ENCODE measurements at regions not wholly inside any gene's neighbourhood (a gene's known extent, or its start where the extent isn't known, plus 50 kb on each side); places are given as distances from the start of the nearest gene placed in this dataset.

GRCh38 chr2:467543-467891, 179.6 kb upstream of the ALKAL2 start:
- Histone ChIP-seq H4K91ac (replicated peaks; ENCODE audit: insufficient read length, low read length) (peak overlapping the region; percentile 10), H3K18ac (ENCODE audit: extremely low read depth, low read length) (peak overlapping the region; percentile 48; the same call in 1 of the 2 replicates), H3K27me3 (replicated peaks in 1 of 4; ENCODE audit: control insufficient read depth in 3 of 4, extremely low read depth in 1 of 4, insufficient read depth in 3 of 4, low read length in 3 of 4) (peaks cover 8 to 34% (median 31%) of the 10 kb centered on the region in 4 experiments), H2BK120ac (replicated peaks; ENCODE audit: low read depth, low read length) (no peak overlapping the region), H4K5ac (ENCODE audit: insufficient read length, low read depth, low read length) (no peak overlapping the region), H2AK5ac (ENCODE audit: low read depth, low read length) (no peak overlapping the region), H2AFZ (ENCODE audit: low read length) (peak overlapping the region; percentile 68; the same call in 1 of the 2 replicates), H2BK12ac (ENCODE audit: low read depth, low read length) (peak overlapping the region; percentile 68; the same call in 1 of the 2 replicates), H3K9me3 (ENCODE audit: insufficient read depth in 2 of 2, low read depth in 1 of 2, low read length in 1 of 2) (no peaks in the 10 kb centered on the region), H4K20me1 (replicated peaks in 1 of 2; ENCODE audit: control insufficient read depth in 1 of 2, insufficient read depth in 2 of 2, low read length in 2 of 2) (no peaks in the 10 kb centered on the region), H3K9ac (replicated peaks in 1 of 4; ENCODE audit: extremely low read depth in 1 of 4, low read depth in 3 of 4, low read length in 3 of 4) (peak overlapping the region in 1 of 4 experiments; percentile 35; a peak in 2 of 7 replicates), H3K4ac (replicated peaks; ENCODE audit: insufficient read length, low read depth, low read length) (no peak overlapping the region), H3K36me3 (ENCODE audit: control insufficient read depth in 2 of 4, insufficient read depth in 4 of 4, low read length in 3 of 4) (no peaks in the 10 kb centered on the region), H2BK20ac (ENCODE audit: low read length) (no peak overlapping the region), H3K56ac (replicated peaks; ENCODE audit: insufficient read length, low read depth, low read length) (no peak overlapping the region), H3K79me1 (ENCODE audit: low read depth, low read length) (no peaks in the 10 kb centered on the region), H3K4me1 (replicated peaks in 1 of 4; ENCODE audit: control insufficient read depth in 3 of 4, insufficient read depth in 4 of 4, low read length in 3 of 4) (peaks cover 0 to 3% (median 1%) of the 10 kb centered on the region in 4 experiments; a peak in 3 of 7 replicates), H3K14ac (ENCODE audit: insufficient read length) (no peak overlapping the region), H3K4me3 (ENCODE audit: extremely low read depth in 1 of 4, insufficient read depth in 2 of 4, low read depth in 3 of 4, low read length in 4 of 4) (peak overlapping the region; percentile 34 to 71 (median 41)), H2BK5ac (ENCODE audit: low read depth, low read length) (no peak overlapping the region), H4K8ac (ENCODE audit: extremely low read depth, insufficient read depth, low read length) (peak overlapping the region; percentile 91; the same call in 1 of the 2 replicates), H3K27ac (ENCODE audit: low read depth, low read length) (no peak overlapping the region), H3K23me2 (ENCODE audit: low read depth, low read length) (peaks cover 6% of the 10 kb centered on the region; the same call in 1 of the 2 replicates), H3K23ac (ENCODE audit: insufficient read length) (no peak overlapping the region), H3K79me2 (ENCODE audit: control insufficient read depth in 1 of 2, insufficient read depth in 2 of 2, low read length in 2 of 2) (no peaks in the 10 kb centered on the region), H3K4me2 (ENCODE audit: insufficient read depth in 1 of 2, low read depth in 2 of 2, low read length in 2 of 2) (peak overlapping the region; percentile 66 to 96), H2BK15ac (ENCODE audit: low read length) (no peak overlapping the region)
- TF ChIP-seq CEBPB (IDR thresholded peaks at IDR 0.05; ENCODE audit: low read depth, low read length) (peak; percentile 44; the same call in 1 of the 2 replicates), BCL11A (IDR thresholded peaks at IDR 0.05; ENCODE audit: low read depth in 2 of 2, low read length in 2 of 2) (no peak)
- DNase-seq (ENCODE audit: low read depth in 1 of 2, low spot score in 2 of 2): no peak
- ChIA-PET POLR2A (ENCODE audit: partially characterized antibody) (no interaction called here), CTCF (ENCODE audit: partially characterized antibody) (interaction anchor here (1.1 kb wide), 1 partner anchor 195 kb away, joined by 3 read pairs; no protein-coding TSS in a partner anchor)
- WGBS, 2 experiments (ENCODE audit: extremely low coverage in 1 of 2, insufficient coverage in 1 of 2, insufficient read length in 1 of 2, insufficient replicate concordance in 2 of 2, low coverage in 1 of 2, low lambda C conversion rate in 2 of 2, missing lambda C conversion rate in 1 of 2): 51% methylated on average over 18 of the region's 18 CpGs; no CpG with 5 or more reads in 1 of the 2 experiments
- no peak for FAIRE-seq
